ENCODE measurements at regions not wholly inside any gene's neighbourhood (a gene's known extent, or its start where the extent isn't known, plus 50 kb on each side); places are given as distances from the start of the nearest gene placed in this dataset.

DNA sequence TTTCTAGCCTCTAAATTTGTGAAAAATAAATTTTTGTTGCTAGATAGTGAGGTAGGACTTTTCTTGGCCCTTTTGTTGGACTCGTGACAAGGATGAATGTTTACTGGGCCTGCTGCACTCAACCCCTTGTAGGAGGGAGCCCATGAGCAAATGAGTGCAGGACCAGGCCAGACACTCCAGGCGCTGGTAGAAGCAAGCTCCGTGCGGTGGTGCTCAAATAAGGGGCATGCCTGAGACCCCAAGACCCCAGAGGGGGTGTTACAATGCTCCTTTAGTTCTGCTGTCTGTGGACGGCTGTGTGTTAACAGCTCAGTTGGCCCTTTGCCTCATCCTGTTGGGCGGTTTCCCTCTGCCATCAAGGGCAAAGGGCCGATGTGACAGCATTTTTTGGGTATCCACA lies 1195.3 kb upstream of the PHF14 start:
- no peaks in the 10 kb centered on the region for H3K9me2 ChIP-seq (ENCODE audit: insufficient read depth)
- no TSS peak for BruUV-seq (replicated peaks)
- TF ChIP-seq EZH2 (IDR thresholded peaks at IDR 0.05; ENCODE audit: low read depth) = no peak
- TF ChIP-seq, protein P1, sequence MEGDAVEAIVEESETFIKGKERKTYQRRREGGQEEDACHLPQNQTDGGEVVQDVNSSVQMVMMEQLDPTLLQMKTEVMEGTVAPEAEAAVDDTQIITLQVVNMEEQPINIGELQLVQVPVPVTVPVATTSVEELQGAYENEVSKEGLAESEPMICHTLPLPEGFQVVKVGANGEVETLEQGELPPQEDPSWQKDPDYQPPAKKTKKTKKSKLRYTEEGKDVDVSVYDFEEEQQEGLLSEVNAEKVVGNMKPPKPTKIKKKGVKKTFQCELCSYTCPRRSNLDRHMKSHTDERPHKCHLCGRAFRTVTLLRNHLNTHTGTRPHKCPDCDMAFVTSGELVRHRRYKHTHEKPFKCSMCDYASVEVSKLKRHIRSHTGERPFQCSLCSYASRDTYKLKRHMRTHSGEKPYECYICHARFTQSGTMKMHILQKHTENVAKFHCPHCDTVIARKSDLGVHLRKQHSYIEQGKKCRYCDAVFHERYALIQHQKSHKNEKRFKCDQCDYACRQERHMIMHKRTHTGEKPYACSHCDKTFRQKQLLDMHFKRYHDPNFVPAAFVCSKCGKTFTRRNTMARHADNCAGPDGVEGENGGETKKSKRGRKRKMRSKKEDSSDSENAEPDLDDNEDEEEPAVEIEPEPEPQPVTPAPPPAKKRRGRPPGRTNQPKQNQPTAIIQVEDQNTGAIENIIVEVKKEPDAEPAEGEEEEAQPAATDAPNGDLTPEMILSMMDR (conservative IDR thresholded peaks at IDR 0.05) = no peak
- no peak overlapping the region for H3K4me2 ChIP-seq
- H3K79me2 ChIP-seq (ENCODE audit: low read depth) = no peaks in the 10 kb centered on the region
- H3K4me3 ChIP-seq = no peak overlapping the region
- intact Hi-C loops (cut with micrococcal nuclease; ENCODE audit: unreplicated experiment) = no loop called here
- no peaks in the 10 kb centered on the region for H3K36me3 ChIP-seq (ENCODE audit: low read depth)
- H3K27me3 ChIP-seq (ENCODE audit: insufficient read depth, low read depth) = no peaks in the 10 kb centered on the region
- H3F3A ChIP-seq (ENCODE audit: insufficient read depth, low read depth) = no peaks in the 10 kb centered on the region
- CTCF ChIA-PET = no interaction called here
- no peak overlapping the region for H2AFZ ChIP-seq
- POLR2A ChIA-PET (ENCODE audit: unreplicated experiment) = no interaction called here
- DNase-seq = no peak
- H3K27ac ChIP-seq = no peak overlapping the region
- H3K9me3 ChIP-seq (ENCODE audit: insufficient read depth, low read depth) = no peaks in the 10 kb centered on the region
- H4K20me1 ChIP-seq (ENCODE audit: insufficient read depth) = no peaks in the 10 kb centered on the region
- H3K4me1 ChIP-seq (replicated peaks; ENCODE audit: insufficient read depth) = no peaks in the 10 kb centered on the region

DNA sequence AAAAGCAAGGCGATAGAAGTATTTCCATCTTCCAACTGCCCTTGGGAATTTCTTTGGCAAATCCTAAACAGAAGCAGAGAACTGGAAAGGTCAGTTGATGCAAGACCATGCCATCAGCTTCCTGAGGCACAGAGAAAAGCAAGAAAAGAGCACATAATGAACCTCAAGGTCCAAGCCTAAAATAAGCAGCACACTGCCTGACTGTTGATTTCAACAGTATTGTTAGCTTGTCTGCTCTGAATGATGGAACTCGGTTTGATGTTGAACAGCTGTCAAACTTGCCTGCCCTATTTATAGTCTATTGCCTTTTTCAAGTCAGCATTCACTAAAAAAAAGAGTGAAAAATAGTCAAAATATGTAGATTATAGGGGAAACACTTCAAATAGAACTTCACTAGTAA lies 1192.0 kb upstream of the PHF14 start:
- POLR2A ChIA-PET (ENCODE audit: unreplicated experiment) = no interaction called here
- no peak overlapping the region for H3K4me3 ChIP-seq
- H3F3A ChIP-seq (ENCODE audit: insufficient read depth, low read depth) = no peaks in the 10 kb centered on the region
- no peaks in the 10 kb centered on the region for H3K36me3 ChIP-seq (ENCODE audit: low read depth)
- no peak overlapping the region for H2AFZ ChIP-seq
- H3K9me2 ChIP-seq (ENCODE audit: insufficient read depth) = no peaks in the 10 kb centered on the region
- H3K79me2 ChIP-seq (ENCODE audit: low read depth) = no peaks in the 10 kb centered on the region
- no peaks in the 10 kb centered on the region for H3K4me1 ChIP-seq (replicated peaks; ENCODE audit: insufficient read depth)
- CTCF ChIA-PET = no interaction called here
- DNase-seq = no peak
- no peak for TF ChIP-seq EZH2 (IDR thresholded peaks at IDR 0.05; ENCODE audit: low read depth)
- TF ChIP-seq, protein P1 (conservative IDR thresholded peaks at IDR 0.05) = no peak
- H4K20me1 ChIP-seq (ENCODE audit: insufficient read depth) = no peaks in the 10 kb centered on the region
- H3K4me2 ChIP-seq = no peak overlapping the region
- H3K9me3 ChIP-seq (ENCODE audit: insufficient read depth, low read depth) = no peaks in the 10 kb centered on the region
- intact Hi-C loops (cut with micrococcal nuclease; ENCODE audit: unreplicated experiment) = no loop called here
- no peak overlapping the region for H3K27ac ChIP-seq
- no peaks in the 10 kb centered on the region for H3K27me3 ChIP-seq (ENCODE audit: insufficient read depth, low read depth)
- no TSS peak for BruUV-seq (replicated peaks)

DNA sequence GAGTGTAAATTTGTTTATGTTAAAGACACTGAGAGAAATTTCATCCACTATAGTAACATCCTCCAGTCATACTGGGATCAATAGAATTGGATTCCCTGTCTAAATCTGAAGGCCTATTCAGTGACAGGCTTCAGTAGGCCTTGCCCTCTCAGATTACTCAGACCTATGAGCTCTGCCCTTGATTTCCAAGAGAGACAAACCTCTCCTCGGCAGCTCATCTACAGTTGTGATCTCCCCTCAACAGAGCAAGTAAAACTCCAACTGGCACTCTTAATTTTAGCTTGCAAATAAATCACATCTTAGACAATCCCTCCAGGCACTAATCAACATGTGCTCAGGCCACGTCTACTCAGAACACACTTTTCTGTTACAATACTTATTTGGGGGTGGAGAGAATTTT lies 1191.4 kb upstream of the PHF14 start:
- no peak for TF ChIP-seq EZH2 (IDR thresholded peaks at IDR 0.05; ENCODE audit: low read depth)
- TF ChIP-seq, protein P1 (conservative IDR thresholded peaks at IDR 0.05) = no peak
- Histone ChIP-seq H3F3A (ENCODE audit: insufficient read depth, low read depth) (no peaks in the 10 kb centered on the region), H3K27ac (no peak overlapping the region), H3K9me3 (ENCODE audit: insufficient read depth, low read depth) (no peaks in the 10 kb centered on the region), H3K4me2 (no peak overlapping the region), H3K9me2 (ENCODE audit: insufficient read depth) (no peaks in the 10 kb centered on the region), H3K79me2 (ENCODE audit: low read depth) (no peaks in the 10 kb centered on the region), H3K4me3 (no peak overlapping the region), H4K20me1 (ENCODE audit: insufficient read depth) (no peaks in the 10 kb centered on the region), H2AFZ (no peak overlapping the region), H3K4me1 (replicated peaks; ENCODE audit: insufficient read depth) (no peaks in the 10 kb centered on the region), H3K27me3 (ENCODE audit: insufficient read depth, low read depth) (no peaks in the 10 kb centered on the region), H3K36me3 (ENCODE audit: low read depth) (no peaks in the 10 kb centered on the region)
- no peak for DNase-seq
- intact Hi-C loops (cut with micrococcal nuclease; ENCODE audit: unreplicated experiment) = no loop called here
- no TSS peak for BruUV-seq (replicated peaks)
- CTCF ChIA-PET = no interaction called here
- POLR2A ChIA-PET (ENCODE audit: unreplicated experiment) = no interaction called here
